Putamen (tissue), 1 donor: ENCODE measurements at regions not wholly inside any gene's neighbourhood (a gene's known extent, or its start where the extent isn't known, plus 50 kb on each side); places are given as distances from the start of the nearest gene placed in this dataset.
"Not testable (repeated sequence)": the region's sequence is repeated elsewhere in the genome, so short reads cannot be mapped to it uniquely, and the experiment has no call there.

Experiments used
- DNase-seq: peaks from one replicate; pipeline ENCODE4 v3.0.0-alpha.2; 2016; ENCODE audit warnings: low spot score

DNA sequence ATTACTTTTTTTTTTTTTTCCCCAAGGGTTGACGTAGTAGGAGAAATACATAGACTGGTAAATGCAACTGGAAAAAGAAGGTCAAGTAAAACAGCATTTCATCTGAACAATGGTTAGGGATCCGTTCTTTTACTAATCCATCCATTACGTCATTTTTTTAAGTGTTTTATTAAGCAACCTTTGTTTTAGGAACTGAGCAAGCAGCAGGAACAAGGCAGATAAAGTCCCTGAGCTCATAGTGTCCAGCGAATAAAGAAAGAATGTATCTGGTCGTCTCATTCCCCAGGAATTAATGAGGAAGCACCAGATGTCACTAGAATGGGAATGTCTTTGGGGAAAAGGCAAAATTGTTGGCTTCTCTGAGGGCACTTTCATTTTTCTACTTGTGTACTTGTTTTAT lies 842.4 kb downstream of the TDRD15 start:
- no peak for DNase-seq

DNA sequence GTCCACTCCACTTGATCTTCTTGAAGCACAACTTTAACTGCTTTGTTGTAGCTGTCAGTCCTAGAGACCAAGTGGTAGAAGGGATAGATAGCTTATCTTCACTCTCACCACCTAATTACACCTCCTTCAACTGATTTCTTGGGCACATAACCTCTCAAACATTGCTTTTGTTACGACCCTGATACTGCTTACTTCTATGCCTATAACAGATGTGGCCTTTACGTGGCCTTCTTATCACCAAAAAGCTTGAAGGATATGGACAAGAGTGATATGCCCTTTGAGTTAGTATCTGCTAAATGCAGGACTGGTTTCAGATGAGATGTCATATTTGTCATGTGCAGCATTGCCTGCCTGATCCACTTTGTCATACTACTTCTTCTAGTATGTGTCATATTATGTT lies 847.2 kb downstream of the TDRD15 start:
- no peak for DNase-seq

DNA sequence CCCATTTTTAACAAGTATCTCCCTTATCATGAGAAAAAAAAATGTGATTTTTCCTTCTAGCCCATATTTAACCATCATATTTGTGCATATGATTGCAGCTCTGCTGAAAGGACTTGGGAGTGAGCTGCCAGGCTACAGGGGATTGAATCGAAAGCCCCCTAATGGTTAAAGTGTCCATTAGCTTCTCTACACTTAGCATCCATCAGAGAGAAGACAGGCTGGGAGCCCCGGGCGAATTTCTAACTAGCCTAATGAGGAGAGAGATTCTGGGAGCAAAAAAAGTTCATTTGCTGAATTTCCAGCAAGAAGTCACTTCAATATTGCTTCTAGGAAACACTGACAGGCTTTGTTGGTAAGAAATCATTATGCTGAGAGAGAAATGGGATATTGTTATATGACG lies 848.8 kb downstream of the TDRD15 start:
- no peak for DNase-seq

DNA sequence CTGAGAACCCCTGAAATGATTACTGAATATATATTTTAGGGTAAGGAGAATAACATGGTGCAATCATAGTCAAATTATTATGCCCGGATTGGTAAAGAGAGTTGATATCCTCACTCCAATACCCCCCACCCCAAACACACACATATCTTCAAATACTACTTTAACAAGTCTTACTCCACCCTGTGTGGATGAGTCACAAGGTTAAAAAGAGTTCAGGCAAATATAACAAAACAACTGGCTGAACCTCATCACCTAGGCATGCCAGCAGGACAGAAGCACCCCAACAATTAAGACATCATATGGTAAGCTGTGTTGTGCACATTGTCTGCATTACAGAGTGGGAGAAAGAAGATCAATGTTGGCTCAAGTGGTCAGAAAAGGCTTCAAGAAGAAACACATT lies 857.4 kb downstream of the TDRD15 start:
- no peak for DNase-seq

DNA sequence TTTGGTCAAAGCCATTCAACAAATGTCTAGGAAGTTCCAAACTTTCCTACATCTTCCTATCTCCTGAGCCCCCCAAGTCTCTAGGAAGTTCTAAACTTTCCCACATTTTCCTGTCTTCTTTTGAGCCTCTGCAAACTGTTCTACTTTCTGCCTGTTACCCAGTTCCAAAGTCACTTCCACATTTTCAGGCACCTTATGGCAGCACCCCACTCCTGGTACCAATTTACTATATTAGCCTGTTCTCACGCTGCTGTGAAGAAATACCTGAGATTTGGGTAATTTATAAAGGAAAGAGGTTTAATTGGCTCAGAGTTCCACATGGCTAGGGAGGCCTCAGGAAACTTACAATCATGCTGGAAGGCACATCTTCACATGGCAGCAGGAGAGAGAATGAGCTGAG lies 869.2 kb downstream of the TDRD15 start:
- no peak for DNase-seq

DNA sequence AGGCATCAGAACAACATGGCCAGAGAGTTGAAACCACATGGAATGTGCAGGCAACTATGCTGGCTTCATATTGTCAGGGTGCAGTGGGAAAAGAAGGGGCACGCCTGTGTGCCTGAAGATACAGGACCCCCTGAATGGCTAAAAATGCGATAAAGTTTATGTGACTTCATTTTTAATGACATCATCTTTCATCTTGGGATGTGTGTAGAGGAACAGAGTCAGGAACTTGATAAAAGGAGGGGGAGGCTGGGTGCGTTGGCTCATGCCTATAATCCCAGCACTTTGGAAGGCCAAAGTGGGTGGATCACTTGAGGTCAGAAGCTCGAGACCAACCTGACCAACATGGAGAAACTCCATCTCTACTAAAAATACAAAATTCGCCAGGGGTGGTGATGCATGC lies 872.6 kb downstream of the TDRD15 start:
- no peak for DNase-seq

DNA sequence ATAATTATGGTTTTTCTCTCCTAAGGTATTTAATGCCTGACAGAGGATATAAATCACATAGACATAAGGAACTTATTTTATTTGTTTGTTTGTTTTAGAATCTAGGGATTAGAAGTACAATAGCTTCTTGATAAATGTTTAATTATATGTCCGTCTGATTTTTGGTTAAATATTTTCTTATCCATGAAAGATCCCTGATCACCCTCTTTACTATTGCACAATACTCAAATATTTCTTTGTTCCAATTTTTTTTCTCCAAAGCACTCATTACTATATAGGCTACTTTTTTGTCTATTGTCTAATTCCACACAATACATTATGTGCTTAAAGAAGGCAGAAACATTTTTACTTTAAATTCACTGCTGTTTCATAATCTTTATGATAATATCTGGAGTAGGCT lies 875.8 kb downstream of the TDRD15 start:
- DNase-seq = no peak

DNA sequence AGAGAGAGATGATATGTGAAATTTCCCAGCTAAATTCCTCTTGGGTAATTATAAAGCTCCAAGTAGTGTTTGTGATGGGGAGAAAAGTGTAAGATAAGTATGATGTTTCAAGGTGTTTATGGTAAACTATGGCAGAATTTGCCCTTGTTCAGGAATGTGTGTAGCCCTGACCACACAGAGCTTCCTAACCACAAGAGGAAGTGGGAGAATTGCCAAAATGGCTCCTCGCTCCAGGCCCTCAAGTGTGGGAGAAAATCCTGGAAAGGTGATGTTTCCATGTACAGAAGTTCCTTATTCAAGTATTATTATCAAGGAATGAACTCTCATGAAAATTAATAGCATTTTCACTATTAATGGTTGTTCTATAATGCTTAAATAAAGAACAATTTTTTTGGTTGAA lies 878.3 kb downstream of the TDRD15 start:
- DNase-seq = no peak

DNA sequence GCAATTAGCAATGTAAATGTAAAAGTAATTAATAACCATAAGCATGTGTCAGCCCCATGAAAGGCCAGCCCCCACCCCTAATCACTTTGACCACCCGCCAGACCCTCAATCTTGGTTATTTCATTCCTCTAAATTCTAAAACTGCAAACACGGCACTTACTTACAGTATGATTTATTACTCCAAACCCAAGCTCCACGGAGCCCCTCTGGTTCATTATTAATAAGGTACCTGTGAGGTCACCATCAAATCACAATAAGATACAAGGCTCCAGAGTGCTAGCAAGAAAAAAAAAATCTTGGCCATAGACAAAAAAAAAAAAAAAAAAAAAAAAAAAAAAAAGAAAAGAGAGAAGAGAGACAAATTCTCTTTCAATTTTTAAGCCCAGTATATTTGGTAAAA lies 879.5 kb downstream of the TDRD15 start:
- no peak for DNase-seq

DNA sequence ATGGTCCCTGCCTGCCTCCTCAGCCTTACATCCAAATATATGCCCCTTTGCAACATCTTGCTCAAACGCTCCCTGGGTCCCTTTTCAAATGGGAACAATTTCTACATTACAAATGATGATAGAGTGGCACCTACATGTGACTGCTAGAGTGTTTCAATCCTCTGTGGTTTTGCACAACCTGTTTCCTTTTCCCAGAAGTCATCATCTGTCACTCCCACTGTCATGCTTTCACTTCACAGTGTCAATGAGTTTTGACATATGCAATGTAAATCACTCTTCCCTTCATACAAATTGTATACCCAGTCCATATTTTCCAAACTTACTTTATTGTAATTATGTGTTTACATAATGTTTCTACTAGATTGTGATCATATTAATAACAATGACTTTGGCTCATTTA lies 887.3 kb downstream of the TDRD15 start:
- DNase-seq = no peak

DNA sequence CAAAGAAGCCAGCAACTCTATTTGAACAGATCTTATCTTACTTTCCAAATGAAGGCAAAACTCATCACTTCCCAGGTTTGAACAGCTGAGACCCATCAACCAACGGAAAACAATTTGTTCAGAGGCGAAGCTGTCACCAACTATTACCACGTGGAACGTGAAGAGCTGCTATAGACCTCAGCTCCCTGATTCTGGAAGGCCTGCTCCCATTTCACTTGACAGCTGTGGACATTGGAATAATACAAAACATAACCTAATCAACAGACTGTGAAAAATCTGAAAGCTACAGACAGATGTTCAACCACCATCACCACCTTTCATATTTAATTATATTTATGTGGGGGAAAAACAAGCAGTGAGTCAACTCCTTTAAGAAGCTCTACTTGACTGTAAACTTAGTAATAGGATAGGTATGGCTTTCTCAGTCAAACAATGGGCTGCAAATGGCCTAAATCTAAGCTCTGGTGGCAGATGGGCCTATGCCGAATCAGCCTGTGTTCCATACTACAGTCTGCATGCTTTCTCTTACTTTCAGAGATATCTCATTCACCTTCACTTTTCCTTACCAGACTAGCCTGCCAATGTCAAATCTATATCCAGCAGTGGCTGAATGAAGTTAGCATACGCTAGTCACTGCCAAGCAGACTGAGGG lies 896.4 kb downstream of the TDRD15 start:
- DNase-seq = no peak

DNA sequence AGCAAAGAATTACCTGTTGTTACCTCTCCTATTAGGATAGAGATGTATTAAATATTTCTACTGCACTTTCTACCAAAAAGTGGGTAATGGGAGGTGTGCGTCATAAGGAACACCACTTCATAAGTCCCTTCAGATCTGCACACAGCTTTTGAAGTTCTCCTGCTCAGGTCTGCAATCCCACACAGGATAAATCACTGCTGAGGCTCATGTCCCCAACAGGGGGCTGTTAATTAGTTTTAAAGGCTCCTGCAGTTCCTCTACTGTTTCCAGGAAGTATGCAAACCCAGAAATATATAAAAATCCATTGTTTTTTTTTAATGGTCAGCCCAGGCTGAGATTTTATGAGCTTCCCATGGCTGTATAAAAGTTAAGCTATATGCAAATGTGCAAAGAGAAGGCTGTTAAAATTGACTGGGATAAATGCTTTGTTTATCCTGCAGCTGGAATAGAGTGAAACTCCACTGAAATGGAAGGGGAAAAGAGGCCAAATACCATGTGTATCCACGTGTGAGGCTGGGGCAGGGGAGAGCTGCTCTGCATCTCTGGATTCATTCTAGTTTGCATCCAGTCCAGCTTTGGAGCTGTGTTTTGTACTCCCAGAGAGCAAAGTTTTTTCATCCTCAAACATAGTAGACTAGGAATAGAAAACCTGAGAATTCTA lies 903.7 kb downstream of the TDRD15 start:
- DNase-seq = no peak

DNA sequence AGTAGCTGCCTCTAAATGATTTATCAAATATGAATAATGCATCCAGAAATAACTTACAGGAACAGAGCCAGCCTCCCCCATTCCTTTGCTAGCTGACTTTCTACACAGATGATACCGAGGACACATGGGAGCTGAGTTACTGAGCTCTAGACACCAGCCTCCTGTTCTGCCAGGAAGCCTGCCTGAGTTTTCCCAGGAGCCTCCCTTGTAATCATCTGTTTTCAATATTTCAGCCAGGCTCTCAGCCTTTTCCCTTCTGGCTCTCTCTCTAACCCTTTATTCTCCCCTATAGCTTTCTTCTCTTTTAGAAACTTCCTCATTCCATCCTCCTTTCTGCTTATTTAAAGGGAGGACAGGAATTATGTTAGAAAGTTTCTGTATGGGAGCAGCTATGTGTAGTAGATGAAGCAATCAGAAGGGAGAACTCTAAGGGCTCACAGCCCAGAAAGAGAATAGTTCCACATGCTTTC lies 911.6 kb downstream of the TDRD15 start:
- DNase-seq = no peak

DNA sequence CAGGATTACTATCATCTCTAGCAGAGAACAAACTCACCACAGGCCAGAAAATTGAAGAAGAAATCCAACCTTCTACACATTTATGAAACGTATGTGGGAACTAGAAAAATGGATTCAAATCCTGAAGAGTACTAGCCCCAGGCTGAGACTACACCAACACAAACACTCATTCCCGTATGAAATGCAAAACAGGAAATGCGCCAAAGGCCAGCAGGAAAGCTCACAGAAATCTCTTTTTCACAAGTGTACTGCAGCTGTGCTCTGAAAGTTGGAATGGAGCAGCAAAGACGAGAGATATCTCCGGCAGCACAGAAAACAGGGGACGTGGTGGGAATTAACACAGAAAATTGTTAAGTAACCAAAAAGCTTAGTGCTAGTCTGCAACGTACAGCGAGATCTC lies 913.5 kb downstream of the TDRD15 start:
- peak; percentile 8 for DNase-seq

DNA sequence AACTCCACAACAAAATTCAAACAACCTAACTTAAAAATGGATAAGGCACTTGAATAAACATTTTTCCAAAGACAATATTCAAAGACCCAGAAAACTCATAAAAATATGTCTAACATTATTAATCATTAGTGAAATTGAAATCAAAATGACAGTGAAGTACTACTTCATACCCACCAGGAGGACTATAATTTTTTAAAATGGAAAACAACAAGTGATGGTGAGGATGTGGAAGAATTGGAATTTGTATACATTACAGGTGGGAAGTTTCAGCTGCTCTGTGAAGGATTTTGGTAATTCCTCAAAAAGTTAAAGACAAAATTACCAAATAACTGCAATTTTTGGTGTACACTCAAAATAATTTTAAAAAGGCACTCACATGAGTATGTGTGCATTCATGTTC lies 920.0 kb downstream of the TDRD15 start:
- no peak for DNase-seq

DNA sequence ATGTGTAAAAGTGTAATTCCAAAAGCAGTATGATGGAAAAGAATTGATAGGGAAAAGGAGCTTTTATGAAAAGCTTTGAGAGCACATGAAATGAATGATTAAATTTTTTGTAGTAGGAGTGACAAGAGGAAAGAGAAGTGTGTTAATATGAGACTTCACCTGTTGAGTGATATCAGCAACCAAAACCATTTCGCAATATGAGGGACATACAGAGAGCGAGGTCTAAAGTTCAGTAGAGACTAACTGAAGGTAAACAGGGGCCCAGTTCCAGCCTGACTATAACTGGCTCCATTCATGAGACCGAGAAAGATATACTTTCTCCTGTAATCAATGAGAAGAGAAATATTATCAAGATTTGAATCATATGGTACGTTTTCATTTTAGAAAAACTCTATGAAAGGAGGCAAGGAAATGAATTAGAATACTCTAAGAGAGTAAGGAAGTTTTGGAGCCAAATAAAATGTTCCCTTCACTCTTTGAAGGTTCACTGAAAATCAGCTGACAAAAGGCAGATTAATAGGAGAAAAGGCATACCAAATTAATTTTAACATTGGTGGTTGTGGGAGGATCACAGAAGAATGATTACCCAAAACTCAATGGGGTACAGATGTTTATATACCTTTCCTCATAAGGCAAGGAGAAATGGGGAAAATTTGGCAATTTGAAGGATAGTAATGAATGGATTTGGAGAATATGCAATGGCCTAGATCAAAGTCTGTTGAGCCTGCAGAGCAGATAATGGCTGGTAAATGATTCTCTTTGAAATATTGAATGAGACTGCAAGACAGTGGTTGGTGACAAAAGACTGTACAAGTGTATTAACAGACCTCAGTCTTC lies 932.2 kb downstream of the TDRD15 start:
- no peak for DNase-seq

DNA sequence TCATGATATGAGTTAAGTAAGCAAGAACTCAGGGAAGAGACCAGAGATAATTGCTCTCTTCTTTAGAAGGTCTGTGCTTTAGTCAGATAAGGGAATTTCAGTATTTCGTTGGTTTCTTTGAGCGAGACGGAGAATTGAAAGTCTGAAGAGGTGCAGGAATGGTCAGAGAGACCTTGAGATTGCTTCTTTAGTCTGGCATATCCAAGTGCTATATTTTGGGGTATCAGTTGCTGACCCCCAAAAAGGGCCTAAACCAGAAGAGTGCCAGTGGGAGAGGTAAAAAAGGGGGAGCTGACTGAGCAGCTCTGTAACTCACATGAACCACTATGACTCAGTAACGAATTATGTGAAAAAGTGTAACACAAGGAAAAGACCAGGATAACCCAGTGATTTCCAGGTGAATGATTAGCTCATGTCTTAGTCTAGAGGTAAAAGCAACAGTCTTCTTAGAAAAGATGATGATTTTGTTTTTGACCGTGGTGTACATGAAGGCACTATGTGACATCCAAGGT lies 932.9 kb downstream of the TDRD15 start:
- no peak for DNase-seq

DNA sequence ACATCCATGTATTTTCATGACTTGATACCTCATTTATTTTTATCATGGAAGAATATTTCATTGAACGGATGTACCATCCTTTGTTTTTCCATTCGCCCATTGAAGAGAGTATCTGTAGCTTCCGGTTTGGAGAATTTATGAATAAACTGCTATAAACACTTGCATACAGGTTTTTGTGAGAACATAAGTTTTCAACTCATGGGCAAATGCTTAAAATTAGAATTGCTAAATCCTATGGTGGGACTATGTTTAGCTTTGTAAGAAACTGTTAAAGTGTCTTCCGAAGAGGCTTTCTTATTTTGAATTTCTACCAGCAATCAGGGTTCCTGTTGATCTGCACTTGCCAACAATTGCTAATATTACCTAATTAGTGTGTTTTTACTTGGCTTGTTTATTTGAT lies 938.9 kb downstream of the TDRD15 start:
- DNase-seq = no peak

DNA sequence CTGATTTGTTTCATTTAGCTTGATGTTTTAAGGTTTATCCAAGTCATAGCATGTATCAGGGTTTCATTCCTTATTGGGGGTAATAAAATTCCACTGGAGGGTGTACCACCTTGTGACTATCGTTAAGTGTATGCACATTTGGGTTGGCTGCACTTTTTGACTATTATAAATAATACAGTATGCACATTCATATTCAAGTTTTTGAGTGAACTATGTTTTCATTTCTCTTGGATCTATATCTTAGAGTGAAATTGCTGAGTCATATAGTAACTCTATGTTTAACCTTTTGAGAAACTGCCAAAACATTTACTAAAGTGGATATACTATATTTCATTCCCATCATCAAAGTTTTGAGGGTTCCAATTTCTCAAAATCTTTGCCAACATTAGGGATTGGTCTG lies 952.7 kb downstream of the TDRD15 start:
- DNase-seq = no peak

DNA sequence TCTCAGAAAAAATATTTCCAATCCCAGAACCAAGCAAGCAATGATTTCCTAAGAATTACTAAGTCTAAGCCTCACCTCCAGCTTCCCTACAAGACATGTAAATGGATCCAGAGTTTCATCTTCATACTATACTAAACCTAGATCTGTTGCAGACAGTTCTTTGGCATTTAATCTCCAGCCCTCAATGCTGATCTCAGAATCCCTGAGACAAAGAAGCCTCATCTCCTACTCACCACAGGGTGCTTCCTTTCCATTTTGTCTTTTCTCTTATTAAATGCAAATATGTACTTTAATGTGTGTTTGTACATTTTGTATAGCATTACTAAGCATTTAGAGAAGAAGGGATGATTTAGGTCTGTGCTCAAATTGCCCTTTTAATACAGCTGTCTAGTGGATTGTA lies 954.9 kb downstream of the TDRD15 start:
- DNase-seq = no peak

DNA sequence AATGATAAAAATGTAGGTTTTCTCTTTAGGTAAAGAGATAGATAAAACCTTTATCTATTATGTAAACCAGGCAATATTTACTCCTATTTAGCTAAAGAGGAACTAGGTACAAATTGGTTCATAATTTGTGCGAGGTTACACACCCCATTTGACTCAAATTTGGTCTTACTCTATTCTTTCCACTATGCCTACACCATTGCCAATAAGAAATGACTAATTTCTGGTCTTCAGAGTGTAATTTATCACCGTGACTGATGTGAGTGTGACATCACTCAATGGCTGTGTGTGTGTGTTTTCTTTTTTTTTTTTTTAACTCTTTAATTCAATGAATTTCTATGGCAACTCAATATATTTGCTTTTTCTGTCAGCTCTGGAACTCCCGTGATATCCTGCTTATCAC lies 955.8 kb downstream of the TDRD15 start:
- DNase-seq = no peak

DNA sequence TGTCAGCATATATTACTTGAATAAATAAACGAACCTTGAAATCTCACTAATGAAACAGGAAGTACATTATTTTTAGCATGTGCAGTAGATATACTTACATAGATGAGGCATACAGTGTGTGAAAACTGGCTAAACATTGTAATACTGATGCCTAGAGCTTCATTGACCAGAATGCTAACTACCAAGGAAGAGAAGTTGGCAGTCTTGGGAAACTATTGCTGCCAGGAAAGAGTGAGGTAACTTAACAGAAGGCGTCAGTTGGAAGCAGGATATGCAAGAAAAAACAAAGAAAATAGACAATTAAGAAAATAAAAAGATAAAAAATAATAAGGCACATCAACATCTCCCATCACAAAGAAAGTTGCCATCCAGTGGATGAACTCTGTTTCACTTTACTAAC lies 963.0 kb downstream of the TDRD15 start:
- DNase-seq = peak; percentile 26

DNA sequence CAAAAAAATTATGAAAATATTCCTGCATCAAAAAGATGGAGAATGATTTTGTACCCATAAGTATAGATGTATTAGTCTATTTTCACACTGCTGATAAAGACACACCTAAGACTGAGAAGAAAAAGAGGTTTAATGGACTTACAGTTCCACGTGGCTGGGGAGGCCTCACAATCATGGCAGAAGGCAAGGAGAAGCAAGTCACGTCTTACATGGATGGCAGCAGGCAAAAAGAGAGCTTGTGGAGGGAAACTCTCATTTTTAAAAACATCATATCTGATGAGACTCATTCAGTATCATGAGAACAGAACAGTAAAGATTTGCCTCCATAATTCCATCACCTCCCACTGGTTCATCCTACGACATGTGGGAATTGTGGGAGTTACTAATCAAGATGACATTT lies 979.8 kb downstream of the TDRD15 start:
- DNase-seq = not testable (repeated sequence)
